Neural progenitor cell (in vitro differentiated cells): ENCODE measurements at regions not wholly inside any gene's neighbourhood (a gene's known extent, or its start where the extent isn't known, plus 50 kb on each side); places are given as distances from the start of the nearest gene placed in this dataset.

Experiments
- EZH2 ChIP-seq: fragments of 200-600 bp; sonication (generic); IDR thresholded peaks from 2 replicates; pipeline ENCODE4 v1.6.1; 2017; ENCODE audit warnings: antibody characterized with exemption, mild to moderate bottlenecking, moderate library complexity
- TF ChIP-seq, protein P1 (sequence below): fragments of 200-600 bp; sonication (generic); IDR thresholded peaks from 2 replicates; pipeline ENCODE4 v1.5.1; 2017; ENCODE audit warnings: antibody characterized with exemption, mild to moderate bottlenecking

DNA sequence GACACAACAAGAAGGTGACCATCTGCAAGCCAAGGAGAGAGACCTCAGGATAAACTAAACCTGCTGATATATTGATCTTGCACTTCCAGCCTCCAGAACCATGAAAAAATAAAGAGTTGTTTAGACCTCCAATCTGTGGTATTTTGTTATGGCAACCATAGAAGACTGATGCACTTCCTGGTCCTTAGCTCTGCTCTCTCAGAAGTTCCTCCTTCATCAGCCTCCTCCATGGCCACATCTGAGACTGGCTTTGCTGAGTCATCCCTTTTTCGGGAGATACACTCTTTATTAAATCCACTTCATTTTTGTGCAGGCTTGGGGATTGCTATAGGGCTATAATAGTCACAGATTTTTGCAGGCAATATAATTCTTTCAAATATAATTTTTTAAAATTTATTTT is 89.6 kb upstream of the ATF7IP start:
- TF ChIP-seq, protein P1, sequence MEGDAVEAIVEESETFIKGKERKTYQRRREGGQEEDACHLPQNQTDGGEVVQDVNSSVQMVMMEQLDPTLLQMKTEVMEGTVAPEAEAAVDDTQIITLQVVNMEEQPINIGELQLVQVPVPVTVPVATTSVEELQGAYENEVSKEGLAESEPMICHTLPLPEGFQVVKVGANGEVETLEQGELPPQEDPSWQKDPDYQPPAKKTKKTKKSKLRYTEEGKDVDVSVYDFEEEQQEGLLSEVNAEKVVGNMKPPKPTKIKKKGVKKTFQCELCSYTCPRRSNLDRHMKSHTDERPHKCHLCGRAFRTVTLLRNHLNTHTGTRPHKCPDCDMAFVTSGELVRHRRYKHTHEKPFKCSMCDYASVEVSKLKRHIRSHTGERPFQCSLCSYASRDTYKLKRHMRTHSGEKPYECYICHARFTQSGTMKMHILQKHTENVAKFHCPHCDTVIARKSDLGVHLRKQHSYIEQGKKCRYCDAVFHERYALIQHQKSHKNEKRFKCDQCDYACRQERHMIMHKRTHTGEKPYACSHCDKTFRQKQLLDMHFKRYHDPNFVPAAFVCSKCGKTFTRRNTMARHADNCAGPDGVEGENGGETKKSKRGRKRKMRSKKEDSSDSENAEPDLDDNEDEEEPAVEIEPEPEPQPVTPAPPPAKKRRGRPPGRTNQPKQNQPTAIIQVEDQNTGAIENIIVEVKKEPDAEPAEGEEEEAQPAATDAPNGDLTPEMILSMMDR: no peak
- TF ChIP-seq EZH2: no peak
